Type B pancreatic cell (in vitro differentiated cells): ENCODE measurements at regions not wholly inside any gene's neighbourhood (a gene's known extent, or its start where the extent isn't known, plus 50 kb on each side); places are given as distances from the start of the nearest gene placed in this dataset.

Experiments used
- DNase-seq: peaks from one replicate; pipeline ENCODE4 v3.0.0; 2021; ENCODE audit warnings: mixed read lengths; ENCODE audit not compliant: unreplicated experiment; ENCODE audit errors: extremely low spot score
- H3K27ac Mint-ChIP-seq: 2 replicates; pipeline ENCODE4 v1.8.0; 2021; ENCODE audit warnings: mild to moderate bottlenecking, mixed read lengths
- H3K27me3 Mint-ChIP-seq: 2 replicates; pipeline ENCODE4 v1.8.0; 2021; ENCODE audit warnings: mixed read lengths
- H3K36me3 Mint-ChIP-seq: 2 replicates; pipeline ENCODE4 v1.8.0; 2021; ENCODE audit warnings: mixed read lengths
- H3K4me1 Mint-ChIP-seq: one replicate; pipeline ENCODE4 v1.8.0; 2021; ENCODE audit warnings: mixed read lengths; ENCODE audit not compliant: unreplicated experiment
- H3K4me3 Mint-ChIP-seq: 2 replicates; pipeline ENCODE4 v1.8.0; 2021; ENCODE audit warnings: mild to moderate bottlenecking, mixed read lengths
- H3K9me3 Mint-ChIP-seq: 2 replicates; pipeline ENCODE4 v1.8.0; 2021; ENCODE audit warnings: mixed read lengths
- CTCF ChIP-seq: fragments of 200-600 bp; sonication (generic); conservative IDR thresholded peaks from 2 replicates; pipeline ENCODE4 v1.5.0; 2021; ENCODE audit warnings: antibody characterized with exemption, mild to moderate bottlenecking

- TF ChIP-seq CTCF, result no peak
- no peaks in the 10 kb centered on the region for H3K36me3 Mint-ChIP-seq
- no peaks in the 10 kb centered on the region for H3K9me3 Mint-ChIP-seq
- H3K27me3 Mint-ChIP-seq, result peaks cover 8% of the 10 kb centered on the region
- H3K27ac Mint-ChIP-seq, result no peak overlapping the region
- H3K4me1 Mint-ChIP-seq, result peaks cover 11% of the 10 kb centered on the region
- H3K4me3 Mint-ChIP-seq, result no peak overlapping the region
- DNase-seq, result no peak
These were observed 233.0 kb upstream of the TNP1 start for GRCh38 chr2:217092710-217093379.

GRCh38 chr2:217091531-217091930, 231.7 kb upstream of the TNP1 start:
- Mint-ChIP-seq H3K27ac (no peak overlapping the region), H3K9me3 (no peaks in the 10 kb centered on the region), H3K27me3 (peaks cover 4% of the 10 kb centered on the region), H3K36me3 (no peaks in the 10 kb centered on the region), H3K4me1 (peaks cover 11% of the 10 kb centered on the region), H3K4me3 (no peak overlapping the region)
- TF ChIP-seq CTCF, result no peak
- no peak for DNase-seq

- Mint-ChIP-seq H3K4me1 (peaks cover 11% of the 10 kb centered on the region), H3K9me3 (no peaks in the 10 kb centered on the region), H3K27me3 (peaks cover 4% of the 10 kb centered on the region), H3K27ac (no peak overlapping the region), H3K36me3 (no peaks in the 10 kb centered on the region), H3K4me3 (no peak overlapping the region)
- TF ChIP-seq CTCF, result no peak
- DNase-seq, result no peak
These were observed 231.0 kb upstream of the TNP1 start for GRCh38 chr2:217090884-217091283.

- no peaks in the 10 kb centered on the region for H3K36me3 Mint-ChIP-seq
These were observed 230.2 kb upstream of the TNP1 start for GRCh38 chr2:217090024-217090473.

GRCh38 chr2:217086718-217087117, 226.9 kb upstream of the TNP1 start:
- DNase-seq, result no peak
- H3K27ac Mint-ChIP-seq, result no peak overlapping the region
- no peak overlapping the region for H3K4me3 Mint-ChIP-seq
- no peaks in the 10 kb centered on the region for H3K36me3 Mint-ChIP-seq
- TF ChIP-seq CTCF, result no peak
- H3K9me3 Mint-ChIP-seq, result no peaks in the 10 kb centered on the region
- peaks cover 11% of the 10 kb centered on the region for H3K4me1 Mint-ChIP-seq
- H3K27me3 Mint-ChIP-seq, result peaks cover 7% of the 10 kb centered on the region

More at GRCh38 chr2:217090024-217090473, 230.2 kb upstream of the TNP1 start:
- peaks cover 11% of the 10 kb centered on the region for H3K4me1 Mint-ChIP-seq
- H3K27ac Mint-ChIP-seq, result no peak overlapping the region
- H3K27me3 Mint-ChIP-seq, result peaks cover 4% of the 10 kb centered on the region
- no peak for DNase-seq
- no peaks in the 10 kb centered on the region for H3K9me3 Mint-ChIP-seq
- no peak overlapping the region for H3K4me3 Mint-ChIP-seq
- TF ChIP-seq CTCF, result no peak
